ENCODE measurements at regions not wholly inside any gene's neighbourhood (a gene's known extent, or its start where the extent isn't known, plus 50 kb on each side); places are given as distances from the start of the nearest gene placed in this dataset.

- no peaks in the 10 kb centered on the region for H3K79me2 ChIP-seq (ENCODE audit: low read length)
- no peak overlapping the region for H2AFZ ChIP-seq (ENCODE audit: low read depth, low read length)
- TF ChIP-seq EZH2phosphoT487 (IDR thresholded peaks at IDR 0.05; ENCODE audit: low read depth) (no peak), CTCF (IDR thresholded peaks at IDR 0.05; ENCODE audit: low read depth, low read length) (no peak)
- H3K9me3 ChIP-seq (ENCODE audit: insufficient read depth, low read length), result peaks cover 14% of the 10 kb centered on the region
- peak overlapping the region; percentile 35; the same call in 1 of the 2 replicates for H3K9ac ChIP-seq (ENCODE audit: low read length)
- H4K20me1 ChIP-seq (ENCODE audit: insufficient read depth, low read length), result no peaks in the 10 kb centered on the region
- peaks cover 34% of the 10 kb centered on the region for H3K27me3 ChIP-seq (ENCODE audit: low read depth, low read length)
- peaks cover 11% of the 10 kb centered on the region for H3K36me3 ChIP-seq (replicated peaks; ENCODE audit: low read depth, low read length)
- peak overlapping the region; percentile 78 for H3K4me2 ChIP-seq (ENCODE audit: low read length)
- peak overlapping the region; percentile 57 for H3K27ac ChIP-seq (ENCODE audit: low read length)
- H3K4me1 ChIP-seq (ENCODE audit: low read length), result peaks cover 61% of the 10 kb centered on the region
- peak overlapping the region; percentile 42 for H3K4me3 ChIP-seq (ENCODE audit: low read length)
Measured at GRCh38 chr20:24773751-24774201, 175.3 kb upstream of the CST7 start.

GRCh38 chr20:24775966-24776365, 173.1 kb upstream of the CST7 start:
- Histone ChIP-seq H3K4me2 (ENCODE audit: low read length) (no peak overlapping the region), H2AFZ (ENCODE audit: low read depth, low read length) (no peak overlapping the region), H3K4me1 (ENCODE audit: low read length) (peaks cover 49% of the 10 kb centered on the region), H3K36me3 (replicated peaks; ENCODE audit: low read depth, low read length) (peaks cover 11% of the 10 kb centered on the region), H3K79me2 (ENCODE audit: low read length) (no peaks in the 10 kb centered on the region), H3K9me3 (ENCODE audit: insufficient read depth, low read length) (peaks cover 14% of the 10 kb centered on the region), H4K20me1 (ENCODE audit: insufficient read depth, low read length) (no peaks in the 10 kb centered on the region), H3K9ac (ENCODE audit: low read length) (no peak overlapping the region), H3K27ac (ENCODE audit: low read length) (no peak overlapping the region), H3K27me3 (ENCODE audit: low read depth, low read length) (peaks cover 52% of the 10 kb centered on the region), H3K4me3 (ENCODE audit: low read length) (no peak overlapping the region)
- TF ChIP-seq EZH2phosphoT487 (IDR thresholded peaks at IDR 0.05; ENCODE audit: low read depth) (no peak), CTCF (IDR thresholded peaks at IDR 0.05; ENCODE audit: low read depth, low read length) (no peak)

GRCh38 chr20:24776755-24777271, 172.3 kb upstream of the CST7 start:
- Histone ChIP-seq H3K79me2 (ENCODE audit: low read length) (no peaks in the 10 kb centered on the region), H3K27ac (ENCODE audit: low read length) (no peak overlapping the region)
- TF ChIP-seq EZH2phosphoT487 (IDR thresholded peaks at IDR 0.05; ENCODE audit: low read depth), result no peak
- TF ChIP-seq CTCF (IDR thresholded peaks at IDR 0.05; ENCODE audit: low read depth, low read length), result no peak

GRCh38 chr20:24777746-24778145, 171.3 kb upstream of the CST7 start:
- Histone ChIP-seq H3K9me3 (ENCODE audit: insufficient read depth, low read length) (peaks cover 14% of the 10 kb centered on the region), H4K20me1 (ENCODE audit: insufficient read depth, low read length) (no peaks in the 10 kb centered on the region), H3K27me3 (ENCODE audit: low read depth, low read length) (peaks cover 65% of the 10 kb centered on the region), H3K79me2 (ENCODE audit: low read length) (no peaks in the 10 kb centered on the region), H3K4me2 (ENCODE audit: low read length) (no peak overlapping the region), H2AFZ (ENCODE audit: low read depth, low read length) (no peak overlapping the region), H3K4me3 (ENCODE audit: low read length) (no peak overlapping the region), H3K27ac (ENCODE audit: low read length) (no peak overlapping the region), H3K4me1 (ENCODE audit: low read length) (peaks cover 38% of the 10 kb centered on the region), H3K36me3 (replicated peaks; ENCODE audit: low read depth, low read length) (peaks cover 11% of the 10 kb centered on the region), H3K9ac (ENCODE audit: low read length) (no peak overlapping the region)
- TF ChIP-seq CTCF (IDR thresholded peaks at IDR 0.05; ENCODE audit: low read depth, low read length) (no peak), EZH2phosphoT487 (IDR thresholded peaks at IDR 0.05; ENCODE audit: low read depth) (no peak)

More at GRCh38 chr20:24776755-24777271, 172.3 kb upstream of the CST7 start:
- H3K9ac ChIP-seq (ENCODE audit: low read length), result no peak overlapping the region
- no peak overlapping the region for H2AFZ ChIP-seq (ENCODE audit: low read depth, low read length)
- peaks cover 47% of the 10 kb centered on the region for H3K4me1 ChIP-seq (ENCODE audit: low read length)
- no peak overlapping the region for H3K4me3 ChIP-seq (ENCODE audit: low read length)
- H3K4me2 ChIP-seq (ENCODE audit: low read length), result no peak overlapping the region
- H4K20me1 ChIP-seq (ENCODE audit: insufficient read depth, low read length), result no peaks in the 10 kb centered on the region
- H3K36me3 ChIP-seq (replicated peaks; ENCODE audit: low read depth, low read length), result peaks cover 11% of the 10 kb centered on the region
- H3K27me3 ChIP-seq (ENCODE audit: low read depth, low read length), result peaks cover 57% of the 10 kb centered on the region
- H3K9me3 ChIP-seq (ENCODE audit: insufficient read depth, low read length), result peaks cover 14% of the 10 kb centered on the region

All from OCI-LY3 (cell line).